NCI-H2227 treated with DMSO at 0.1 percent for 48 hours (cell line): ENCODE measurements at regions not wholly inside any gene's neighbourhood (a gene's known extent, or its start where the extent isn't known, plus 50 kb on each side); places are given as distances from the start of the nearest gene placed in this dataset.
"Not testable (repeated sequence)": the region's sequence is repeated elsewhere in the genome, so short reads cannot be mapped to it uniquely, and the experiment has no call there.

Experiments used
- DNase-seq: peaks from one replicate; lab custom pipeline; 2025; lab: John Stamatoyannopoulos, UW

GRCh38 chr1:208347191-208347590 lies 103.0 kb upstream of the PLXNA2 start:
- no peak for DNase-seq

- peak; percentile 68 for DNase-seq
Observed at GRCh38 chr1:208349694-208350330, 105.6 kb upstream of the PLXNA2 start.

GRCh38 chr1:208350815-208351214 lies 106.6 kb upstream of the PLXNA2 start:
- no peak for DNase-seq

- DNase-seq = no peak
Observed at GRCh38 chr1:208351838-208352237, 107.7 kb upstream of the PLXNA2 start.

- not testable (repeated sequence) for DNase-seq
Observed at GRCh38 chr1:208353797-208354196, 109.6 kb upstream of the PLXNA2 start.

- DNase-seq = no peak
Observed at GRCh38 chr1:208357644-208358507, 113.7 kb upstream of the PLXNA2 start.

- no peak for DNase-seq
Observed at GRCh38 chr1:208358651-208359050, 114.5 kb upstream of the PLXNA2 start.

- no peak for DNase-seq
Observed at GRCh38 chr1:208362011-208362410, 117.8 kb upstream of the PLXNA2 start.

GRCh38 chr1:208366559-208366958 lies 122.4 kb upstream of the PLXNA2 start:
- no peak for DNase-seq

GRCh38 chr1:208369045-208369444 lies 124.9 kb upstream of the PLXNA2 start:
- no peak for DNase-seq

- no peak for DNase-seq
Observed at GRCh38 chr1:208369658-208370057, 125.5 kb upstream of the PLXNA2 start.

GRCh38 chr1:208374391-208374941 lies 130.3 kb upstream of the PLXNA2 start:
- no peak for DNase-seq

- no peak for DNase-seq
Observed at GRCh38 chr1:208381481-208381880, 137.3 kb upstream of the PLXNA2 start.

GRCh38 chr1:208387908-208388811 lies 144.0 kb upstream of the PLXNA2 start:
- peak; percentile 70 for DNase-seq

- DNase-seq = no peak
Observed at GRCh38 chr1:208393416-208393815, 149.2 kb upstream of the PLXNA2 start.

GRCh38 chr1:208393826-208394225 lies 149.6 kb upstream of the PLXNA2 start:
- no peak for DNase-seq

- no peak for DNase-seq
Observed at GRCh38 chr1:208397286-208397685, 153.1 kb upstream of the PLXNA2 start.

- DNase-seq = no peak
Observed at GRCh38 chr1:208405014-208405413, 160.8 kb upstream of the PLXNA2 start.

- DNase-seq = no peak
Observed at GRCh38 chr1:208409176-208409575, 165.0 kb upstream of the PLXNA2 start.

GRCh38 chr1:208410409-208410808 lies 166.2 kb upstream of the PLXNA2 start:
- DNase-seq = no peak

GRCh38 chr1:208413006-208413405 lies 168.8 kb upstream of the PLXNA2 start:
- DNase-seq = no peak

GRCh38 chr1:208418667-208419066 lies 174.5 kb upstream of the PLXNA2 start:
- DNase-seq = no peak
